SK-N-MC (cell line): ENCODE measurements at regions not wholly inside any gene's neighbourhood (a gene's known extent, or its start where the extent isn't known, plus 50 kb on each side); places are given as distances from the start of the nearest gene placed in this dataset.

Experiments used
- EZH2 ChIP-seq: fragments of 200-600 bp; sonication (generic); IDR thresholded peaks from one replicate; pipeline ENCODE4 v1.6.1; 2017; ENCODE audit warnings: antibody characterized with exemption
- FOXP2 ChIP-seq: optimal IDR thresholded peaks from 2 replicates; pipeline ENCODE3; 2011; ENCODE audit warnings: mild to moderate bottlenecking, moderate library complexity; ENCODE audit not compliant: insufficient read depth; ENCODE audit errors: extremely low read length, control extremely low read depth
- POLR2AphosphoS5 ChIP-seq: IDR thresholded peaks from 2 replicates; pipeline ENCODE4 v1.6.1; 2012; ENCODE audit warnings: mild to moderate bottlenecking, low read depth, low read length, borderline replicate concordance

DNA sequence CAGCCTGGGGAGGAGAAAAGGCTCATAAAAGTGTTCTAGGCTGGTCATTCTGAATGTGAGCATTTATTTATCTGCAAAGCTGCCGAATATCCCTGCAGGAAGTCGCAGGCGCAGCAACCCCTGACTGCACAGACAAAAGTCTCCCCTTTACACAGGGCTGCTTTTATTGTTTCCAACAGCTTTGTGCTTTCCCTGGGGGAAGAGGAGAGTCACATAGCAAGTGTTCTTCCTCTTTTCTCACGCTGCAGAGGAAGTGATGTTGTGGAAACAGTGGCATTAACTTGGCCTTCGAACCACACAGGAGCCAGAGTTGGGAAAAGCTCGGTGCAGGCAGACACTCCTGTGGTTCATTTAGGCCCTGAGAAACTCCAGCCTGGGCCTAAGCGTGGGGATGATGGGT is 81.5 kb upstream of the BCOR start:
- TF ChIP-seq EZH2 (no peak), POLR2AphosphoS5 (no peak), FOXP2 (no peak)
